Esophagus muscularis mucosa (tissue), 4 donors: ENCODE measurements at regions not wholly inside any gene's neighbourhood (a gene's known extent, or its start where the extent isn't known, plus 50 kb on each side); places are given as distances from the start of the nearest gene placed in this dataset.
A peak's percentile ranks its signal among the peaks of the same experiment; 100 is the strongest.

Experiments used
- DNase-seq: peaks from one replicate; pipeline ENCODE4 v3.0.0-alpha.2; 2017; ENCODE audit errors: extremely low spot score
- H3K27ac ChIP-seq, 4 donors: fragments of 200-600 bp; sonication (generic); replicated peaks in 1 of 4; 1 replicate in 3 of 4; 2 replicates in 1 of 4; pipeline ENCODE4 v1.5.1; 2016 to 2019; ENCODE audit warnings: mild to moderate bottlenecking in 1 of 4
- H3K27me3 ChIP-seq, 4 donors: fragments of 200-600 bp; sonication (generic); one replicate each; pipeline versions ENCODE4 v1.5.1 to v1.6.0; 2016 to 2019
- H3K36me3 ChIP-seq, 4 donors: fragments of 200-600 bp; sonication (generic); one replicate each; pipeline ENCODE4 v1.5.1; 2016 to 2019
- H3K4me1 ChIP-seq, 4 donors: fragments of 200-600 bp; sonication (generic); one replicate each; pipeline ENCODE4 v1.5.1; 2016 to 2019
- H3K4me3 ChIP-seq, 4 donors: fragments of 200-600 bp; sonication (generic); 1 replicate in 2 of 4; 2 replicates in 2 of 4; pipeline ENCODE4 v1.5.1; 2016 to 2019; ENCODE audit warnings: mild to moderate bottlenecking in 4 of 4, moderate library complexity in 1 of 4
- H3K9me3 ChIP-seq, 4 donors: fragments of 200-600 bp; sonication (generic); 1 replicate in 3 of 4; 2 replicates in 1 of 4; pipeline ENCODE4 v1.5.1; 2016 to 2019
- CTCF ChIP-seq, 3 experiments: fragments of 200-600 bp in 2 of 3; fragments of 450-650 bp in 1 of 3; sonication (generic) in 2 of 3; IDR thresholded peaks; one replicate each; pipeline ENCODE4 v1.5.1; 2017 to 2019; ENCODE audit warnings: antibody characterized with exemption in 3 of 3, mild to moderate bottlenecking in 2 of 3, moderate library complexity in 1 of 3
- EP300 ChIP-seq: sonication (generic); formaldehyde crosslinking; IDR thresholded peaks from one replicate; pipeline ENCODE4 v1.6.1; 2017; ENCODE audit warnings: antibody characterized with exemption
- POLR2A ChIP-seq: fragments of 450-650 bp; IDR thresholded peaks from one replicate; pipeline ENCODE4 v1.6.1; 2017; ENCODE audit warnings: antibody characterized with exemption, moderate library complexity, mild to moderate bottlenecking, low read depth
- POLR2AphosphoS5 ChIP-seq, 2 donors: sonication (generic); formaldehyde crosslinking; IDR thresholded peaks; one replicate each; pipeline ENCODE4 v1.6.1; 2017; ENCODE audit warnings: antibody characterized with exemption in 2 of 2
- WGBS: methylation state at CpG from one replicate; pipeline ENCODE4 v1.1.5; 2018; 5-methylcytosine and 5-hydroxymethylcytosine counted together
- intact Hi-C: fragments of 100-400 bp; cut with DNase I; formaldehyde crosslinking; loops from one replicate; pipeline ENCODE4 v1.15.1; 2023

- no peaks in the 10 kb centered on the region for H3K9me3 ChIP-seq
- no peaks in the 10 kb centered on the region for H3K27me3 ChIP-seq
- no peak for DNase-seq
- no peaks in the 10 kb centered on the region for H3K4me1 ChIP-seq
- TF ChIP-seq EP300 (no peak), POLR2AphosphoS5 (IDR thresholded peaks at IDR 0.05) (no peak)
- 77% methylated on average over 4 of the region's 4 CpGs for WGBS
- H3K4me3 ChIP-seq = no peak overlapping the region
- no peaks in the 10 kb centered on the region for H3K36me3 ChIP-seq
- H3K27ac ChIP-seq = no peak overlapping the region
- intact Hi-C loops = no loop called here
Observed at GRCh38 chr18:34042423-34043146, 182.1 kb downstream of the NOL4 start.

GRCh38 chr18:34039611-34040010, 185.1 kb downstream of the NOL4 start:
- no peak for DNase-seq
- TF ChIP-seq POLR2AphosphoS5 (IDR thresholded peaks at IDR 0.05) = no peak
- no peak for TF ChIP-seq POLR2A
- no peak for TF ChIP-seq CTCF (IDR thresholded peaks at IDR 0.05)
- no peak for TF ChIP-seq EP300
- Histone ChIP-seq H3K27ac (no peak overlapping the region), H3K4me1 (no peaks in the 10 kb centered on the region), H3K27me3 (no peaks in the 10 kb centered on the region), H3K36me3 (no peaks in the 10 kb centered on the region), H3K4me3 (peak overlapping the region in 1 of 4 donors; percentile 36), H3K9me3 (no peaks in the 10 kb centered on the region)
- intact Hi-C loops = no loop called here
- 77% methylated on average over 1 of the region's 1 CpG for WGBS

- no peak overlapping the region for H3K27ac ChIP-seq
- no peak for DNase-seq
- H3K4me1 ChIP-seq = no peaks in the 10 kb centered on the region
- TF ChIP-seq POLR2AphosphoS5 (IDR thresholded peaks at IDR 0.05) (no peak), EP300 (no peak)
- H3K4me3 ChIP-seq = peak overlapping the region in 2 of 4 donors; percentile 5 to 36
- no peaks in the 10 kb centered on the region for H3K27me3 ChIP-seq
- intact Hi-C loops = no loop called here
- H3K9me3 ChIP-seq = no peaks in the 10 kb centered on the region
- no peaks in the 10 kb centered on the region for H3K36me3 ChIP-seq
Observed at GRCh38 chr18:34039201-34039600, 185.5 kb downstream of the NOL4 start.

GRCh38 chr18:34038086-34038485, 186.6 kb downstream of the NOL4 start:
- no peaks in the 10 kb centered on the region for H3K27me3 ChIP-seq
- TF ChIP-seq CTCF (IDR thresholded peaks at IDR 0.05) (no peak), POLR2AphosphoS5 (IDR thresholded peaks at IDR 0.05) (no peak), POLR2A (no peak), EP300 (no peak)
- intact Hi-C loops = no loop called here
- H3K4me3 ChIP-seq = no peak overlapping the region
- no peak for DNase-seq
- no peaks in the 10 kb centered on the region for H3K9me3 ChIP-seq
- H3K4me1 ChIP-seq = no peaks in the 10 kb centered on the region
- no peaks in the 10 kb centered on the region for H3K36me3 ChIP-seq
- no peak overlapping the region for H3K27ac ChIP-seq

GRCh38 chr18:34033968-34034367, 190.7 kb downstream of the NOL4 start:
- Histone ChIP-seq H3K4me1 (no peaks in the 10 kb centered on the region), H3K27ac (no peak overlapping the region), H3K9me3 (peaks cover 0 to 8% (median 2%) of the 10 kb centered on the region in 4 donors), H3K36me3 (no peaks in the 10 kb centered on the region), H3K27me3 (no peaks in the 10 kb centered on the region), H3K4me3 (no peak overlapping the region)
- intact Hi-C loops = no loop called here
- no peak for DNase-seq
- WGBS = 86% methylated on average over 4 of the region's 4 CpGs
- TF ChIP-seq POLR2AphosphoS5 (IDR thresholded peaks at IDR 0.05) = no peak
- TF ChIP-seq POLR2A = no peak
- TF ChIP-seq CTCF (IDR thresholded peaks at IDR 0.05) = no peak
- no peak for TF ChIP-seq EP300

- no peak overlapping the region for H3K4me3 ChIP-seq
- H3K27ac ChIP-seq = no peak overlapping the region
- no peak for TF ChIP-seq POLR2A
- no peak for TF ChIP-seq CTCF (IDR thresholded peaks at IDR 0.05)
- no peak for TF ChIP-seq POLR2AphosphoS5 (IDR thresholded peaks at IDR 0.05)
- no peak for TF ChIP-seq EP300
- intact Hi-C loops = no loop called here
- no peaks in the 10 kb centered on the region for H3K27me3 ChIP-seq
- H3K36me3 ChIP-seq = no peaks in the 10 kb centered on the region
- peaks cover 0 to 8% (median 2%) of the 10 kb centered on the region in 4 donors for H3K9me3 ChIP-seq
- H3K4me1 ChIP-seq = no peaks in the 10 kb centered on the region
- 75% methylated on average over 2 of the region's 3 CpGs for WGBS
- DNase-seq = no peak
Observed at GRCh38 chr18:34031810-34032209, 192.9 kb downstream of the NOL4 start.
